GM19351 (cell line): ENCODE measurements at regions not wholly inside any gene's neighbourhood (a gene's known extent, or its start where the extent isn't known, plus 50 kb on each side); places are given as distances from the start of the nearest gene placed in this dataset.

Experiments used
- ATAC-seq: cut with Tn5 transposase; IDR thresholded peaks from one replicate; pipeline ENCODE4 v1.9.1; 2021; ENCODE audit warnings: mild to moderate bottlenecking, moderate library complexity; ENCODE audit not compliant: unreplicated experiment

DNA sequence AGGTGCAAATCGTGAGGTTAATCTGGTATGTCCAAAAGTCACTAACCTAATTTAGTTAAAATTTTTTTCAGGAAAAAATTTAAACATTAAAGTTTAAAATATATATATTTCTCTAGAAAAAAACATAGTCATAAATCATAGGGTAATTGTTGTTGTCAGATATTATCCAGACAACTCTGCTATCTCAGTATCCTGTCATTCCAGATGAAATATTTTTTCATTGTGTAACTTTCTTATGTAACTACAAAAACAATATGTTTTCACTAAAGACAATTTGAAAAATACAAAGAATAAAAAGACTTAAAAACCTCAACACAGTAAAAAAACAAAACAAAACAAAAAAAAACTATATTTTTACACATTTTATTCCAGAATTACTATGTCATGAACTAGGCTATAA lies 57.6 kb downstream of the TENT5A start:
- no peak for ATAC-seq

DNA sequence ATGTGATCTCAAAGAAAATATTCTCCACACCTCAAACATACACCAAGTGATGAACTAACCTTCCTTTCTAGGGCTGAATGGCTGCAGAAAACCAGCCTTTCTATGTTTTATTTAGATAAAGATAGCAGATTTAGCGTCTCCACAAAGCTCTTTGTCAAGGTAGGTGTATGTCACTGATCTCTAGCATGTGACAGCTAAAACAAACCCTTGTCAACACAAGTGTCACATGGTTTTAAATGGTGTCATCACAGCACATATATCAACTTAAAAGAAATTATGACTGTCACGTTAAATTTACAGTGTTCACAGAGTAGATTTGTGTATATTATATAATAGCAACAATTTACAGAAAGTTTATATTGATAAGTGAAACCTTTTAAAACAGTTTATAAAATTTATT lies 58.3 kb downstream of the TENT5A start:
- ATAC-seq, result no peak

DNA sequence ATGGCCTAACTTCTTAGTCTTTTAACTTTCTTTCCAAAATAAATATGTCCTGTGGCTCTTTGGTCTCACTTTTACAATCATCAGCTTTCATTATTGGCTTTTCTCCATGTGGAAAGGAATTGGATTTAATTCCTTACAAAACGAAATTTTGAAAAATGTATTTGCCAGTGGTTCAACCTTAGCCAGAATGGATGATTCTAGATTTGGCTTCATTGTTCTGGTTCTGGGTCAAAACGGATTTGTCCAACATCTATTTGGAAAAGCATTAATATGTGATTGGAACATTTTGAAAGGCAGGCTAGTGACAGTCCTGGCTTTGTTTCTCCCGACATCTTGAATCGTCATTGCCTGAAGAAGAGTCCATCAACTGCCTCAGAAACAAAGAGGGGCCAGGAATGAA lies 59.2 kb downstream of the TENT5A start:
- no peak for ATAC-seq

DNA sequence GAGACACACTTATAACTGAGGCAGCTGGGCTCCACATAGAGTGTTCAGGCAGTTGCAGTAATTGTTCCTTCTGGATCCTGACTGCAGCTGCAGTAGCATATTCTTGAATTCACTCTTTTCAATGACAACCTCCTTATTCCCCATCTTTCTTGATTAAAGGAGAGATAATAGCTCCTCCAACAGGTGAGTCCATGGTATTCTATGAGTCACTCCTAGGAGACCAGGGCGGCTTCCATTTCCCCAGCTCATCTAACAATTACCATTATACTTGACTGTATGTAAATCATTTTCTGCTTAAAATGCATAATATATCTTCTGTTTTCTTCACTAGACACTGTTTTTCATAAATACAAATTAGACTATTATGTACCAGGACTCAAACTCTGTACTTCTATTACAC lies 62.4 kb downstream of the TENT5A start:
- ATAC-seq, result no peak

DNA sequence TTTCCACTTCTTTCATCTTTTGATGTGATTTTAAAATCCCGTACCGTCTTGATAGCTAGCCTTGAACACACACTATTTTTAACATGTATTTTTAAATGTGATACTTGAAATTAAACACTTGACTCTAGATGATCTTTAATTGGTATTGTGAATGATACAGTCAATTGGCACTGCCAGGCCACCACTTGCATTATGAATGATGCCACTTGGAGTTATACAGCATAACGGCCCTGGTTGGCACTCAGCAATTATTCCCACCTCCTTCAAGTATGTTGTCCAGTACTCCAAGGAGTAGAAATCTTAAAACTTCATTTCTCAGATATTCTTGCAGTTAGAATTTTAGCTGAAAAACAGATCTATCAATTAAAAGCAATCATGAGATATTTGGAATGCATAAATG lies 62.9 kb downstream of the TENT5A start:
- no peak for ATAC-seq

DNA sequence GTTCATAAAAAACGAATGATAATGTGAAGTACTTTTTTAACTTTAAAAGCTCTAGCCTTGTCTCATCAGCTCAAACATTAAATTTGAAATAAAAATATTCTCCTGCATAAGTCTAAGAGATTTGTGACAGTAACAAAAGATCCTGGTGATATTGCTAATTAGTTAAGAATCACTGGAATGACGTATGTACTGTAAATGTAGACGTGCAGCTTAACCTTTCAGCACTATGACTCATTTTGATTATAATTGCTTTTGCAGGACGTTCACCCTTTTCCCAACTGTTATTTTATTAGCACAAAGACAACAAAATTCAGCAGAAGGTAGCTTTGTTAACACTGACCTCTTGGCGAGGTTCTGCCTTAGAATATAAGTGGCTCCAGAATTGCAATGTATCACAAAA lies 68.6 kb downstream of the TENT5A start:
- no peak for ATAC-seq

DNA sequence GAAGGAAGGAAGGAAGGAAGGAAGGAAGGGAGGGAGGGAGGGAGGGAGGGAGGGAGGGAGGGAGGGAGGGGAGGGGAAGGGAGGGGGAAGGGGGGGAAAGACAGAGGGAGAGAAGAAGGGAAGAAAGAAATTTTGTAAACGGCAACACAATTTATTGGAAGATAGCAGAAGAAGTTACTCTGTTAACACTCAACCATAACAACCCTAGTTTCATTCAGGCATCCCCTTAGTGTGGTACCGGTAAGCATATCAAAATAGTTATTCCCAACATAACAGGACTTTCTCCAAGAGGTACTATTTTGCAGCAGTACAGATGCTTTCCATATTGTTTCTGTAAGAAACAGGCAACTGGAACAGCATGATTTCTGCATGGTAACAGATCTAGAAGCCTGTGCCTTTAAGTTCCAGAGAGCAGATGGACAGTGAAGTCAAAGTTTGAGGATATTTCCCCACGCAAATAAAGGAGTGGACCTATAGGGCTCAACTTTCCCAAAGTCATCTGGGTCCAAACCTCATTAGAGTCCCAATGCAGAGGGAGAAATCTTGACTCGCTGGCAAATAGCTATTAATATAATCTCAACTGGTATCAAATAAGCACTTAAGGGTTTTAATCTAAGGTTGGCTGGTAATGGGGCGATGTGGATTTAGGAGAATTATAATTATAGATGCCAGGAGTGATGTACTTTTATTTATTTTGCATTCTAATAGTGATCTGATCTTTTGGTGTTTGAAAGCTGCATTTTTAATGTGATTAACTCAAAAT lies 69.4 kb downstream of the TENT5A start:
- ATAC-seq, result no peak

DNA sequence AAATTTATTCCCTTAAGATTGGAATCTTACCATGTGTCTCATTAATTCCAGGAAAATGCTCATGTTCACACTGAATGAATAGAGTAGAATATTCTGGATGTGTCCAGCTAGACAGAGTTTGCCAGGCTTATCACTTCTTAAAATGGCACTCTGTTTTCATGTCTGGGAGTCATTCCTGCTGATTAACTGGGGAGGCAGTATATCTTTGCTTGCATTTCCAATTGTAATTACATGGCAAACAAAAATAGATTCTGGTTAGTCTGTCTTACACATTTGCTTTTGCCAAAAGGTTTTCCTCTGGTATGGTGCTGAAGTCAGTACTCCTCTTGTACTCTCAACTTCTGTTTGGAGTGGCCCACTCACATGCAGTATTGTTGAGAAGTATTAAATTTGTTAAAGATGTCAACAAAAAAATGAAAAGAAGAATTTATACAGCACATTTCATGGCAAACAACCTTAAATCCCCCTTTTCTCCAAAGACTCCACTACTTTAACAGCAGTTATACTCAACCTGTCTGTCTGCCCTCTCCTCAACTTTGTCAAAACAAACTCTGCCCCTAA lies 70.2 kb downstream of the TENT5A start:
- ATAC-seq, result no peak

DNA sequence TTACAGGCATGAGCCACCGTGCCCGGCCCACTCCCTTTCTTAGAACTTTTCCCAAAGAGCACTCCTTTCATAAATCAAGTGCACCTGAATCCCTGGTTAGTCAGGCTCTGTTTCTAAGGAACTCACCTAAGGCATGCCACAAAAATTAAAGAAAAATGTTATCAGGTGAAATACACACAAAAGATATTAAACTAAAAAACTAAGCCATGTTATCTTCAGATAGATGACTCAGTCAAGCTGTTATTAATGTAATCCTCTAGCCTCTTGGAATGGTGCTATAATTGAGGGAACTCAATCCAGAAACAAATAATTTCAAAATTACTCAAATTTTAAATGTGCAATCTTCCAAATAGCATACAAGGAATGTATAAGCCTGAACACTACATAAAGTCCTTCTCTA lies 83.0 kb downstream of the TENT5A start:
- ATAC-seq, result no peak

DNA sequence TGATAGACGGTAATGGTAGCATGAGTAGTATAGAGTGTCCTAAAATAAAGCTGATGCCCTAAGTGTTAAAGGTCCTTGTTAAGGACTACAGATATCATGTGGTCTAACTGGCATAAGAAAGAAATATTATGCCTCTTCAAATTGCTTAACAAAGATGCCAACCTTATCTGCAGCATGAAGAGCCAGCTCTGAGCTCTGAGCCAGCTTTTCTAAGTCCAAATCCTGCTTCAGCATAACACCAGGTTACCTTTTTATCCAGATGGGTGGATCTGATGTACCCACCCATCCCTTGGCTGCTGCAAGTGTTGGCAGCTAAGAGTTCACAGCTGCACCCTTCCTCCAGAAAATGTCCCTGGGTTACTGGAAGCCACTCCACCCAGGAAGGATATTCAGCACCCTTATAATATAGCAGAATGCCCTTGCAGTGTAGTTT lies 83.8 kb downstream of the TENT5A start:
- no peak for ATAC-seq

DNA sequence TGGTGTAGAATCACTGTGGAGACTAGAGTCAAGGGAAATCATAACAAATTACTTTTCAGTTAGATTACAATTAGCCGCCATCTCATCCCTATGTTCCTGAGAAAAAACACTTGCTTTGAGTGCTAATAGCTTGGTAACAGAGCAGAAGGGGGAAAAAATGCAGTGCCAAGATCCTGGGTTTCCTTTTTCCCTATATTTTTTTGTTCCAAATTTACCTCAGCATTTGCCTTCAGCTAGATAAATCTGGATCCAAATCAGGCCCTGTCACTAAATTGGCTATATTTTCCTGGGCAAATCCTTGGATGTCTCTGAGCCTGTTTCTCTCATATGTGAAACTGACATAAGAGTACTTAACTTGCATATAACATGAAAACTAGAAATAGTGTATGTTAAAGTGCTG lies 86.0 kb downstream of the TENT5A start:
- ATAC-seq, result no peak

DNA sequence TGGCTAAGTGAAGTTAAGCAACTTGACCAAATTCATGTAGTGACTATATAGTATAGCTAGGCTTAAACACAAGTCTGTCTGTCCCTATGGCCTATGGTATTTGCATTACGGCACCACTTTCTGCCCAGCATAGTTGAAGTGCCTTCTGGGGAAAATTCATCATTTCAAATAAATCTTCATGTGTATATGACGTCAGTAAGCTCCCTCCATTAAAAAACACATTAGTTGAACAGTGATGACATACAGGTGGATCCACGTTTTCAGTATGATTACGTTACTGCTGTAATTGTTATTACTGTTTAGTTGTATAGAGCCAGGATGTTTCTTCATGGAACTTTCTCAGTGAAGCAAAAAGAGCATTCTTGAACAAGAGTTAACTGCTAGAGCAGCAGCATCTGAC lies 96.2 kb downstream of the TENT5A start:
- no peak for ATAC-seq

DNA sequence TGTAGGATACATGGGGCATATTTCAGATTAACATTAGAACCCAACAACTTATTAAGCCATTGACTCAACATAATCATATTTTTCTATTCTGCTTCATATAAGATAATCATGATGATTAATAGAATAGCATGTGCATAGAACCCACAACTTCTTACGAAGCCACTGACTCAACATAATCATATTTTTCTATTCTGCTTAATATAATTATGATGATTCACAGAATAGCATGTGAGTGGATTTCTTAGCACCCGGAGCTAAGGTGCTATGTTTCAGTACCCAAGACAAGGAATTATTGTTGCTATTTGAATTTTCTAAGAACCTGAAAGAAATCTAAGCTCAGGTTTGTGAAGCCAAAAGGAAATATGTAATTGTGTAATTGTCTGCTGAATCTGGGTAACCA lies 96.8 kb downstream of the TENT5A start:
- ATAC-seq, result no peak

DNA sequence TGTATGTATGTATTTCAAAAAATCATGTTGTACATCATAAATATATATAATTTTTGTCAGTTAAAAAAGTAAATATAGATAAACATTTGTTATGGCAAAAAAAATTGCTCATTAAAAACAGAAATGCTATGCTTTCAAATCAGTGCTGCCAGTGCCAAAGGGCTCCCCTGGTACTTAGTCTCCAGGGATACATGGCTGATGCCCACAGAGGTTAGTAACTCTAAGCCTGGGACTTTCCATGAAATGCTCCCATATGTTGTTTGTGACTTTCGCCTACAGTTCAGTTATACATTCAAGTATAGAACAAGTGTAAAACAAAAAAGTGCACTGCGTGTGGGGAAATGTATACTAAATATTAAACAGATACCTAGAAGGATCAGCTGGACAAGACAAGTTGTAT lies 104.0 kb downstream of the TENT5A start:
- ATAC-seq, result no peak

DNA sequence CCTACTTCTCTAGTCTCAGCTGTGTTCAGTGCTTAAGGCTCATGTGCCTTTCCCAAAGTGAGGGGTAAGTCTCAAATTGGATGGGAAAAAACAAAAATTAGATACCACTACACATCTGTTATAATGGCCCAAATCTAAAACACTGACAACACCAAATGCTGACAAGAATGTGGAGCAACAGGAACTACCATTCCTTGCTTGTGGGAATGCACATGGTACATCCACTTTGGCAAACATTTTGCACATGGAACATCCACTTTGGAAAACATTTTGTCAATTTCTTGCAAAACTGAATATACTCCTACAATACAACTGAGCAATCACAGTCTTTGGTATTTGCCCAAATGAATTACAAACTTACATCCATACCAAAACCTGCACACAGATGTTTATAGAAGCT lies 109.3 kb downstream of the TENT5A start:
- no peak for ATAC-seq

DNA sequence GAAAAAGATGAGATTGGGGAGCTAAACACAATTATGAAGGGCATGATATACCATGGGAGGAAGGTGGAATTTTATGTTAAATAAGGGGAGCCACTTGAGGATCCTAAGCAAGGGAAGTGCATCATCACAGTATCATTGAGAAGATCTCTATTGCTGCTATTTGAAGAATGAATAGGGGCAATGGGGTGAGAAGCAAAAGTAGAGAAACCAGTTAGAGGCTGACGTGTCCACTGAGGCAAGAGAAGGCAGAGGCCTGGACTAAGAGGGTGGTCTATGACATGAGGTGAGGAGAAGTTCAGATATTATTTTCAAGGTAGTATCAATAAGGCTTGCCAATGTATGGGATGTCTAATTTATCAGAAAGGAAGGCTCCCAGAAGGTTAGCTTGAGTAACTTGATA lies 111.6 kb downstream of the TENT5A start:
- ATAC-seq, result no peak

DNA sequence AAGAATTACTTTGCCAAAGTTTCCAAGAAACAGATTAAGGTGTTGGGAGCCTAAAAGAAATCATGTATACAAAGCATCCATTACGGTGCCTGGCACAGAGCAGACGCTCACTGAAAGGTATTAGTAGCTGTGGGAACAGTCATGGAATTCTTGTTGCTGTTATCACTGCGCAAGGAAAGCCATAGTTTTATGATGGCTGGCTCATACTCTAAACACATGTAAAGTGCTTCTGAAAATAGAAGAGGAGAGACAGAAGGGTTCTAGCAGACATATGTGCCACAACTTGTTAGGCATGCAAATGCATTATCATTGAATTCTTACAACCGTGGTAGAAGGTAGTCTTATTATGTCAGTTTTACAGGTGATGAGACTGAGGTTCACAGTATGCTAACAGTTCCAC lies 112.4 kb downstream of the TENT5A start:
- no peak for ATAC-seq

DNA sequence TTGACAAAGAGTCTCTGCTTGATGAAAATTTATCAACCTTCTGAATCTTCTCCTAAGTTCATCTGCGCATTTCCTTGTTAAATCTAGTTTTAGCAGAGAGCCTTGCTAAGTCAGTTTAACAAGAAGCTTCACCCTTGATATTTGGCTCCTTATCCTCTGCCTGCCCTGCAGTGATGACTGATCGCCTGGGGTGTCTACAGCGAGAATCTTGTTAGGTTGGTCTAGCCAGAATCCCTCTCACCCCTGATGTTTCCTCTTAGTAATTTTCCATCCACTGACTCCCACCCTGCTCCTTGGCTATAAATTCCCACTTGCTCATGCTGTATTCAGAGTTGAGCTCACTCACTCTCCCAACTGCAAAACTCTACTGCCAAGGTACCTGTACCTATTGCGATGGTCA lies 114.1 kb downstream of the TENT5A start:
- ATAC-seq, result no peak

DNA sequence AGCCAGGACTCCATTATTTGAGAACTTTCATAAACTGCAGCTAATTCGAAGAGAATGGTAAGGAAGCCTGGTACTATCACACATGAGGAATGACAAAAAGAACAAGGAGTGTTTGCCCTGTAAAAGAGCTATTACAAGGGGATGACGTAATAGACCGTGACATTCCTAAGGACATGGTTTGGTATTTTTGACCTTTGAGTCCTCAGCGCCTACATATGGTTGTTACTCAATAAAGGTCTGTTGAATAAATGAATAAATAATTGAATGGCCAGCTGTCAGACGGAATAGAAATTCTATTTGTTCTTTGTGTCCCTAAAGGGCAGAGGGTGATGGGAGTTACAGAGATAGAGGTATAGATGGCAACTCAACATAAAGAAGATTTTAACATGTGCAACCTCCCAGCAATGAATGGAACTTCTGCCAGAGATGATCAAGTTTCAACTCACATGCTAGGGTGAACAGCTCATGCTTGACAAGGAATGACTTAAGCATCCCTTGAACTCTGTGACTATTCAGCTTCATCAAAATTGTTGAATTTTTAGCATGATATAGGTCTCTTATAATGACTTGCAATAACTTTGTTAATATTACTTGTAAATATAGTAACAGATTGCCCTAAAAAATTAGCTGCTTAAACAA lies 115.4 kb downstream of the TENT5A start:
- ATAC-seq, result no peak

DNA sequence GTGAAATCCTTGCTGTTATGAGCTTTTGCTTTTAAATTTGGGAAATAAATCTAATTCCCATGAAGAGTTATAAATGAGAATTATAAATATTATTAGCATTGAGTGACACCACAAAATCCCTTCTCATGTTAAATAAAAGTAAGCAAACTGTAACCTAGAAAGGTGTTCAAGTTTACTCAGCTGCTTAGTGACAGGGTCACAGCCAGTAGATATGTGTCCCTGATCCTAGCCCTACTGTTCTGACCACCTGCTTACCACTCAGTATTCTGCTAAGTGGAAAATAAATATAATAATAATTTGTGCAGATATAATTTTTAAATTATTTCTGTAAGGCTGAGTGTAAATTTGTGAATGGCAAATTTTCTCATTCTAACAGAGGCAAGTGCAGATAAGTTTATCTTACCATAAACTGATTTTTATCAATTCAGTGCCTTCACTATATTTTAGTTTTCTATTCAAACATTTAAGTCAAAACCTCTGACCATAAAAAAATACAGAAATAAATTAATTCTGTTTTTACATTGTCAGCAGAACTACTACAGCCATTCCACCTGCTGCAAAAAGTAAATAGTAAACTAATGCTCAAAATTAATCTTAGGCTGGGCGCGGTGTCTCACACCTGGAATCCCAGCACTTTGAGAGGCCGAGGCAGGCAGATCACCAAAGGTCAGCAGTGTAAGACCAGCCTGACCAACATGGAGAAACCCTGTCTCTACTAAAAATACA lies 118.2 kb downstream of the TENT5A start:
- no peak for ATAC-seq

DNA sequence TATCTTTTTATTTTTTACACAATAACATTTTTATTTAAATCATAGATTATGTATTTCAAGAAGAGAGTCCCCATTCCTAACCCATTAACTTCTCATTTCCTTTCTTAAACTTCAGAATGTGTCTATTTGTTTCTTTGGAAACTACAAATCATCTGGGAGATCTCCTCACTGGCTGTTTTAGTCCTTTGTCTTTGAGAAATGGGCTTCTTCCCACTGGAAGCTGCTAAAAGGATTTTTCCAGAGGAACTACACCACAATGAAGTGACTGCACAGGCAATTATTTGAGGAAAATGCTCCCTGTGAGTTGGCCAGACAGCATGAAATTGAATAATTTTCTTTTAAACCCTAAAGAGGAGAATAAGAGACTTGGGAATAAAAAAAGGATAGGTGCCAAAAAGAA lies 119.1 kb downstream of the TENT5A start:
- no peak for ATAC-seq

DNA sequence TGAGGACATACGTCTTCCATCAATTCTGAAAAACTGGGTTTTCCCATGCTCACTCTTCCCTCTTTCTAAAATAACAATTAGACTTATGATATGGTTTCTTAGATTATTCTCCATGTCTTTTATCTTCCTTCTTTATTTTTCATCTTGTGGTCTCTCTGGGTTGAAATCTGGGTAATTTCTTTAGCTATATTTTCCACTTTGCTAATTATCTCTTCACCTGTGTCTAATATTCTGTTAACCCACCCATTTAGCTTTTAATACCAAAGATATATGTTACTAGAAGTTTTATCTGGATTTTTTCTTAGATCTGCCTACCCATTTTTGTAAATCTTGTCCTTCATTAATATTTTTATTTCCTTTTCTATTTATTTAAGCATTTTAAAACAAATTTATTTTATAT lies 121.8 kb downstream of the TENT5A start:
- ATAC-seq, result no peak
